HG02973 (cell line): ENCODE measurements at regions not wholly inside any gene's neighbourhood (a gene's known extent, or its start where the extent isn't known, plus 50 kb on each side); places are given as distances from the start of the nearest gene placed in this dataset.

Source experiments
- ATAC-seq: cut with Tn5 transposase; IDR thresholded peaks from one replicate; pipeline ENCODE4 v1.9.1; 2021; ENCODE audit warnings: moderate library complexity; ENCODE audit not compliant: unreplicated experiment

GRCh38 chr2:40507432-40507831 lies 55.5 kb upstream of the SLC8A1 start:
- ATAC-seq, result peak; percentile 91

GRCh38 chr2:40510304-40510703 lies 58.4 kb upstream of the SLC8A1 start:
- ATAC-seq, result no peak

GRCh38 chr2:40511661-40512213 lies 59.8 kb upstream of the SLC8A1 start:
- ATAC-seq, result no peak

GRCh38 chr2:40512256-40512655 lies 60.4 kb upstream of the SLC8A1 start:
- no peak for ATAC-seq

GRCh38 chr2:40513201-40513600 lies 61.3 kb upstream of the SLC8A1 start:
- no peak for ATAC-seq

GRCh38 chr2:40516604-40517003 lies 64.7 kb upstream of the SLC8A1 start:
- no peak for ATAC-seq

- no peak for ATAC-seq
These were observed 76.7 kb upstream of the SLC8A1 start for GRCh38 chr2:40528564-40528963.

- ATAC-seq, result no peak
These were observed 79.5 kb upstream of the SLC8A1 start for GRCh38 chr2:40531359-40531758.

- no peak for ATAC-seq
These were observed 82.6 kb upstream of the SLC8A1 start for GRCh38 chr2:40534528-40534927.

- no peak for ATAC-seq
These were observed 84.1 kb upstream of the SLC8A1 start for GRCh38 chr2:40535972-40536371.

GRCh38 chr2:40540026-40540425 lies 88.1 kb upstream of the SLC8A1 start:
- no peak for ATAC-seq

GRCh38 chr2:40543381-40543780 lies 91.5 kb upstream of the SLC8A1 start:
- ATAC-seq, result no peak

GRCh38 chr2:40544072-40544471 lies 92.2 kb upstream of the SLC8A1 start:
- no peak for ATAC-seq

- no peak for ATAC-seq
These were observed 93.8 kb upstream of the SLC8A1 start for GRCh38 chr2:40545645-40546044.

GRCh38 chr2:40546439-40547191 lies 94.7 kb upstream of the SLC8A1 start:
- no peak for ATAC-seq

GRCh38 chr2:40548521-40548920 lies 96.6 kb upstream of the SLC8A1 start:
- ATAC-seq, result no peak

GRCh38 chr2:40550085-40550484 lies 98.2 kb upstream of the SLC8A1 start:
- no peak for ATAC-seq

GRCh38 chr2:40551081-40551480 lies 99.2 kb upstream of the SLC8A1 start:
- no peak for ATAC-seq

GRCh38 chr2:40554665-40555294 lies 102.9 kb upstream of the SLC8A1 start:
- peak; percentile 83 for ATAC-seq

- no peak for ATAC-seq
These were observed 104.4 kb upstream of the SLC8A1 start for GRCh38 chr2:40556293-40556692.

- no peak for ATAC-seq
These were observed 104.8 kb upstream of the SLC8A1 start for GRCh38 chr2:40556739-40557138.

- no peak for ATAC-seq
These were observed 106.9 kb upstream of the SLC8A1 start for GRCh38 chr2:40558761-40559160.
